ENCODE measurements at regions not wholly inside any gene's neighbourhood (a gene's known extent, or its start where the extent isn't known, plus 50 kb on each side); places are given as distances from the start of the nearest gene placed in this dataset.

DNA sequence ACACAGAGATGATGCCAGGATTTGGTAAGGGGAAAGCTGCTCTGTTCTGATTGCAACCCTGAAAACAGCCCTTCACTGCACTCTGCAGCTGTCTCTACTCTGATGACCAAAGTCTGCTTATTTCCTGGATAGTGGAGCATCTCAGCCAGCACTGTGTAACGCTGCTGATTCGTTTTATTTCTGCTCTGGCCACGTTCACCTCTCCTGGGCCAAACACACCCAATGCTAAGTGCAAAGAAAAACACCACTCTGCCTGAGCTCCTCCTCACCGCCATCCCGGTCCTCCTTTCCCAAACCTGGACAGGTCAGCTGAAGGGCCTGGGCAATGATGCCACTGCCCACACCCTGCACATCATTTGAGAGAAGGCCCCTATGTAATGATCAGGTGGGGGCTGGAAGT, 529.3 kb upstream of the B3GAT1 start:
- TF ChIP-seq, protein P1, sequence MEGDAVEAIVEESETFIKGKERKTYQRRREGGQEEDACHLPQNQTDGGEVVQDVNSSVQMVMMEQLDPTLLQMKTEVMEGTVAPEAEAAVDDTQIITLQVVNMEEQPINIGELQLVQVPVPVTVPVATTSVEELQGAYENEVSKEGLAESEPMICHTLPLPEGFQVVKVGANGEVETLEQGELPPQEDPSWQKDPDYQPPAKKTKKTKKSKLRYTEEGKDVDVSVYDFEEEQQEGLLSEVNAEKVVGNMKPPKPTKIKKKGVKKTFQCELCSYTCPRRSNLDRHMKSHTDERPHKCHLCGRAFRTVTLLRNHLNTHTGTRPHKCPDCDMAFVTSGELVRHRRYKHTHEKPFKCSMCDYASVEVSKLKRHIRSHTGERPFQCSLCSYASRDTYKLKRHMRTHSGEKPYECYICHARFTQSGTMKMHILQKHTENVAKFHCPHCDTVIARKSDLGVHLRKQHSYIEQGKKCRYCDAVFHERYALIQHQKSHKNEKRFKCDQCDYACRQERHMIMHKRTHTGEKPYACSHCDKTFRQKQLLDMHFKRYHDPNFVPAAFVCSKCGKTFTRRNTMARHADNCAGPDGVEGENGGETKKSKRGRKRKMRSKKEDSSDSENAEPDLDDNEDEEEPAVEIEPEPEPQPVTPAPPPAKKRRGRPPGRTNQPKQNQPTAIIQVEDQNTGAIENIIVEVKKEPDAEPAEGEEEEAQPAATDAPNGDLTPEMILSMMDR (IDR thresholded peaks at IDR 0.05) = no peak
- TF ChIP-seq POLR2A (IDR thresholded peaks at IDR 0.05) = no peak

Measured in prostate gland (tissue), 2 donors.